Esophagus muscularis mucosa (tissue), 4 donors: ENCODE measurements at regions not wholly inside any gene's neighbourhood (a gene's known extent, or its start where the extent isn't known, plus 50 kb on each side); places are given as distances from the start of the nearest gene placed in this dataset.

Experiments used
- EP300 ChIP-seq: sonication (generic); formaldehyde crosslinking; IDR thresholded peaks from one replicate; pipeline ENCODE4 v1.6.1; 2017; ENCODE audit warnings: antibody characterized with exemption
- POLR2A ChIP-seq: fragments of 450-650 bp; IDR thresholded peaks from one replicate; pipeline ENCODE4 v1.6.1; 2017; ENCODE audit warnings: antibody characterized with exemption, moderate library complexity, mild to moderate bottlenecking, low read depth
- POLR2AphosphoS5 ChIP-seq, 2 donors: sonication (generic); formaldehyde crosslinking; IDR thresholded peaks; one replicate each; pipeline ENCODE4 v1.6.1; 2017; ENCODE audit warnings: antibody characterized with exemption in 2 of 2
- TF ChIP-seq, protein P1 (sequence below), 3 experiments: fragments of 200-600 bp in 2 of 3; fragments of 450-650 bp in 1 of 3; sonication (generic) in 2 of 3; IDR thresholded peaks; one replicate each; pipeline ENCODE4 v1.5.1; 2017 to 2019; ENCODE audit warnings: antibody characterized with exemption in 3 of 3, mild to moderate bottlenecking in 2 of 3, moderate library complexity in 1 of 3

DNA sequence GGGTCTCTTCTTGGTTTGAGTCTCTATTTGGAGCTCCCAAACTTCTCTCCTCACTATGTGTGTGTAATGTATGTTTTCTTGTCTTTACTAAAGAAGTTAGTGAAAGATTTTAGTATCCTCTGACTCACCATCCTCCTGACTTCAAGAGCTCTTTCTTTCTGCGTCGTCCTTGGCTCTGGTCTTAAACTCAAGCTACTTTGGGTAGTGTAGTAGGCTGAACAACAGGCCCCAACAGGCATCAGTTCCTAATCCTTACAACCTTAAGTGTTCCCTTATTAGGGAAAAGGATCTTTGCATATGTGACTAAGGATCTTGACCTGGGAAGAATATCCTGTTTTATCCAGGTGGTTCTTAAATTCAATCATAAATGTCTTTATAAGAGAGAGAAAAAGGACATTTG lies 810.2 kb downstream of the MAFB start:
- TF ChIP-seq, protein P1, sequence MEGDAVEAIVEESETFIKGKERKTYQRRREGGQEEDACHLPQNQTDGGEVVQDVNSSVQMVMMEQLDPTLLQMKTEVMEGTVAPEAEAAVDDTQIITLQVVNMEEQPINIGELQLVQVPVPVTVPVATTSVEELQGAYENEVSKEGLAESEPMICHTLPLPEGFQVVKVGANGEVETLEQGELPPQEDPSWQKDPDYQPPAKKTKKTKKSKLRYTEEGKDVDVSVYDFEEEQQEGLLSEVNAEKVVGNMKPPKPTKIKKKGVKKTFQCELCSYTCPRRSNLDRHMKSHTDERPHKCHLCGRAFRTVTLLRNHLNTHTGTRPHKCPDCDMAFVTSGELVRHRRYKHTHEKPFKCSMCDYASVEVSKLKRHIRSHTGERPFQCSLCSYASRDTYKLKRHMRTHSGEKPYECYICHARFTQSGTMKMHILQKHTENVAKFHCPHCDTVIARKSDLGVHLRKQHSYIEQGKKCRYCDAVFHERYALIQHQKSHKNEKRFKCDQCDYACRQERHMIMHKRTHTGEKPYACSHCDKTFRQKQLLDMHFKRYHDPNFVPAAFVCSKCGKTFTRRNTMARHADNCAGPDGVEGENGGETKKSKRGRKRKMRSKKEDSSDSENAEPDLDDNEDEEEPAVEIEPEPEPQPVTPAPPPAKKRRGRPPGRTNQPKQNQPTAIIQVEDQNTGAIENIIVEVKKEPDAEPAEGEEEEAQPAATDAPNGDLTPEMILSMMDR (IDR thresholded peaks at IDR 0.05) = no peak
- TF ChIP-seq POLR2A (no peak), POLR2AphosphoS5 (IDR thresholded peaks at IDR 0.05) (no peak), EP300 (no peak)
